ENCODE measurements at regions not wholly inside any gene's neighbourhood (a gene's known extent, or its start where the extent isn't known, plus 50 kb on each side); places are given as distances from the start of the nearest gene placed in this dataset.
"Not testable (repeated sequence)": the region's sequence is repeated elsewhere in the genome, so short reads cannot be mapped to it uniquely, and the experiment has no call there.

GRCh38 chr9:94033383-94033782 lies 50.9 kb upstream of the PTPDC1 start:
- no peak for DNase-seq (ENCODE audit: low read depth, low spot score)

GRCh38 chr9:94031946-94032345 lies 52.3 kb upstream of the PTPDC1 start:
- DNase-seq (ENCODE audit: low read depth, low spot score) = no peak

- no peak for DNase-seq (ENCODE audit: low read depth, low spot score)
These were observed 52.9 kb upstream of the PTPDC1 start for GRCh38 chr9:94031380-94031779.

- DNase-seq (ENCODE audit: low read depth, low spot score) = peak; percentile 53
These were observed 53.7 kb upstream of the PTPDC1 start for GRCh38 chr9:94030318-94031179.

GRCh38 chr9:94029932-94030317 lies 54.3 kb upstream of the PTPDC1 start:
- DNase-seq (ENCODE audit: low read depth, low spot score) = no peak

- DNase-seq (ENCODE audit: low read depth, low spot score) = no peak
These were observed 57.4 kb upstream of the PTPDC1 start for GRCh38 chr9:94026816-94027215.

- not testable (repeated sequence) for DNase-seq (ENCODE audit: low read depth, low spot score)
These were observed 61.8 kb upstream of the PTPDC1 start for GRCh38 chr9:94022476-94022875.

GRCh38 chr9:94020836-94021235 lies 63.4 kb upstream of the PTPDC1 start:
- DNase-seq (ENCODE audit: low read depth, low spot score) = not testable (repeated sequence)

- DNase-seq (ENCODE audit: low read depth, low spot score) = no peak
These were observed 63.5 kb upstream of the BARX1 start for GRCh38 chr9:94018628-94019027.

- no peak for DNase-seq (ENCODE audit: low read depth, low spot score)
These were observed 62.9 kb upstream of the BARX1 start for GRCh38 chr9:94017939-94018531.

GRCh38 chr9:94016744-94017143 lies 61.6 kb upstream of the BARX1 start:
- no peak for DNase-seq (ENCODE audit: low read depth, low spot score)

- no peak for DNase-seq (ENCODE audit: low read depth, low spot score)
These were observed 59.8 kb upstream of the BARX1 start for GRCh38 chr9:94014920-94015319.

GRCh38 chr9:94014066-94014654 lies 59.0 kb upstream of the BARX1 start:
- no peak for DNase-seq (ENCODE audit: low read depth, low spot score)

GRCh38 chr9:94010980-94011533 lies 55.9 kb upstream of the BARX1 start:
- no peak for DNase-seq (ENCODE audit: low read depth, low spot score)

GRCh38 chr9:94005272-94005901 lies 50.2 kb upstream of the BARX1 start:
- no peak for DNase-seq (ENCODE audit: low read depth, low spot score)
